ENCODE measurements at regions not wholly inside any gene's neighbourhood (a gene's known extent, or its start where the extent isn't known, plus 50 kb on each side); places are given as distances from the start of the nearest gene placed in this dataset.

- no peak for DNase-seq (ENCODE audit: low read depth in 3 of 3)
Observed at GRCh38 chr12:111076611-111077451, 156.5 kb upstream of the MYL2 start.

GRCh38 chr12:111076199-111076598 lies 155.8 kb upstream of the MYL2 start:
- DNase-seq (ENCODE audit: low read depth in 3 of 3) = no peak

- no peak for DNase-seq (ENCODE audit: low read depth in 3 of 3)
Observed at GRCh38 chr12:111074965-111075364, 154.6 kb upstream of the MYL2 start.

- no peak for DNase-seq (ENCODE audit: low read depth in 3 of 3)
Observed at GRCh38 chr12:111074559-111074958, 154.2 kb upstream of the MYL2 start.

GRCh38 chr12:111073370-111073769 lies 153.0 kb upstream of the MYL2 start:
- DNase-seq (ENCODE audit: low read depth in 3 of 3) = no peak

- DNase-seq (ENCODE audit: low read depth in 3 of 3) = no peak
Observed at GRCh38 chr12:111072299-111072698, 151.9 kb upstream of the MYL2 start.

- DNase-seq (ENCODE audit: low read depth in 3 of 3) = no peak
Observed at GRCh38 chr12:111069886-111070285, 149.5 kb upstream of the MYL2 start.

- DNase-seq (ENCODE audit: low read depth in 3 of 3) = no peak
Observed at GRCh38 chr12:111068290-111068689, 147.9 kb upstream of the MYL2 start.

- no peak for DNase-seq (ENCODE audit: low read depth in 3 of 3)
Observed at GRCh38 chr12:111067498-111067897, 147.1 kb upstream of the MYL2 start.

- DNase-seq (ENCODE audit: low read depth in 3 of 3) = no peak
Observed at GRCh38 chr12:111066744-111067437, 146.5 kb upstream of the MYL2 start.

GRCh38 chr12:111064982-111065381 lies 144.6 kb upstream of the MYL2 start:
- no peak for DNase-seq (ENCODE audit: low read depth in 3 of 3)

- no peak for DNase-seq (ENCODE audit: low read depth in 3 of 3)
Observed at GRCh38 chr12:111064154-111064553, 143.8 kb upstream of the MYL2 start.

GRCh38 chr12:111063295-111064026 lies 143.1 kb upstream of the MYL2 start:
- no peak for DNase-seq (ENCODE audit: low read depth in 3 of 3)

- DNase-seq (ENCODE audit: low read depth in 3 of 3) = no peak
Observed at GRCh38 chr12:111057701-111058425, 137.5 kb upstream of the MYL2 start.

GRCh38 chr12:111056618-111057521 lies 136.5 kb upstream of the MYL2 start:
- DNase-seq (ENCODE audit: low read depth in 3 of 3) = peak; percentile 25 to 49 (median 29)

- no peak for DNase-seq (ENCODE audit: low read depth in 3 of 3)
Observed at GRCh38 chr12:111055181-111055880, 135.0 kb upstream of the MYL2 start.

- no peak for DNase-seq (ENCODE audit: low read depth in 3 of 3)
Observed at GRCh38 chr12:111048991-111049390, 128.6 kb upstream of the MYL2 start.

GRCh38 chr12:111046896-111047295 lies 126.5 kb upstream of the MYL2 start:
- no peak for DNase-seq (ENCODE audit: low read depth in 3 of 3)

GRCh38 chr12:111045941-111046340 lies 125.6 kb upstream of the MYL2 start:
- DNase-seq (ENCODE audit: low read depth in 3 of 3) = no peak

GRCh38 chr12:111041091-111041490 lies 120.7 kb upstream of the MYL2 start:
- DNase-seq (ENCODE audit: low read depth in 3 of 3) = no peak

Measured in stimulated activated CD4-positive, alpha-beta T cell treated with anti-CD3 and anti-CD28 coated beads, TNF-alpha, amount 100 ng/mL, for 4 hours (primary cell).